ENCODE measurements at regions not wholly inside any gene's neighbourhood (a gene's known extent, or its start where the extent isn't known, plus 50 kb on each side); places are given as distances from the start of the nearest gene placed in this dataset.

GRCh38 chr15:61613138-61613537 lies 384.0 kb upstream of the RORA start:
- Histone ChIP-seq H3K4me2 (ENCODE audit: low read length) (no peak overlapping the region), H3K36me3 (ENCODE audit: control insufficient read depth in 1 of 2, insufficient read depth in 2 of 2, low read length in 2 of 2) (no peaks in the 10 kb centered on the region), H2AFZ (ENCODE audit: insufficient read depth, low read length, poor library complexity) (no peak overlapping the region), H3K9ac (ENCODE audit: low read length) (no peak overlapping the region), H4K91ac (ENCODE audit: low read depth, low read length) (no peak overlapping the region), H3K4me3 (ENCODE audit: low read depth, low read length) (no peak overlapping the region), H2BK5ac (ENCODE audit: low read depth, low read length, poor library complexity) (no peak overlapping the region), H3K27ac (ENCODE audit: low read depth, low read length) (no peak overlapping the region), H3K14ac (ENCODE audit: low read length) (no peak overlapping the region), H2BK12ac (ENCODE audit: low read length) (no peak overlapping the region), H3K79me1 (ENCODE audit: low read length) (no peaks in the 10 kb centered on the region), H3K18ac (ENCODE audit: low read length) (no peak overlapping the region), H4K8ac (ENCODE audit: low read depth, low read length) (no peak overlapping the region), H2BK120ac (ENCODE audit: insufficient read depth, low read length, poor library complexity) (no peak overlapping the region), H3K4ac (ENCODE audit: low read depth, low read length) (no peak overlapping the region), H3K4me1 (ENCODE audit: control insufficient read depth in 1 of 2, insufficient read depth in 2 of 2, low read length in 2 of 2) (no peaks in the 10 kb centered on the region), H3K27me3 (ENCODE audit: insufficient read depth, low read length) (no peaks in the 10 kb centered on the region), H2AK5ac (ENCODE audit: low read length) (no peak overlapping the region), H4K12ac (ENCODE audit: low read depth, low read length) (no peak overlapping the region), H3K9me3 (ENCODE audit: insufficient read depth, low read depth, low read length) (no peaks in the 10 kb centered on the region), H3K79me2 (ENCODE audit: control insufficient read depth, insufficient read depth, low read length, poor library complexity) (no peaks in the 10 kb centered on the region), H3K23ac (ENCODE audit: low read length) (no peak overlapping the region)
- DNase-seq, result no peak

GRCh38 chr15:61612111-61612510 lies 383.0 kb upstream of the RORA start:
- no peak for DNase-seq
- Histone ChIP-seq H4K8ac (ENCODE audit: low read depth, low read length) (no peak overlapping the region), H3K27me3 (ENCODE audit: insufficient read depth, low read length) (no peaks in the 10 kb centered on the region), H3K4me1 (ENCODE audit: control insufficient read depth in 1 of 2, insufficient read depth in 2 of 2, low read length in 2 of 2) (no peaks in the 10 kb centered on the region), H4K91ac (ENCODE audit: low read depth, low read length) (no peak overlapping the region), H3K79me2 (ENCODE audit: control insufficient read depth, insufficient read depth, low read length, poor library complexity) (no peaks in the 10 kb centered on the region), H2AFZ (ENCODE audit: insufficient read depth, low read length, poor library complexity) (no peak overlapping the region), H3K23ac (ENCODE audit: low read length) (no peak overlapping the region), H3K36me3 (ENCODE audit: control insufficient read depth in 1 of 2, insufficient read depth in 2 of 2, low read length in 2 of 2) (no peaks in the 10 kb centered on the region), H3K18ac (ENCODE audit: low read length) (no peak overlapping the region), H2BK5ac (ENCODE audit: low read depth, low read length, poor library complexity) (no peak overlapping the region), H4K12ac (ENCODE audit: low read depth, low read length) (no peak overlapping the region), H3K14ac (ENCODE audit: low read length) (no peak overlapping the region), H3K9ac (ENCODE audit: low read length) (no peak overlapping the region), H2BK12ac (ENCODE audit: low read length) (no peak overlapping the region), H2BK120ac (ENCODE audit: insufficient read depth, low read length, poor library complexity) (no peak overlapping the region), H2AK5ac (ENCODE audit: low read length) (no peak overlapping the region), H3K4me2 (ENCODE audit: low read length) (no peak overlapping the region), H3K4ac (ENCODE audit: low read depth, low read length) (no peak overlapping the region), H3K27ac (ENCODE audit: low read depth, low read length) (no peak overlapping the region), H3K9me3 (ENCODE audit: insufficient read depth, low read depth, low read length) (no peaks in the 10 kb centered on the region), H3K4me3 (ENCODE audit: low read depth, low read length) (no peak overlapping the region), H3K79me1 (ENCODE audit: low read length) (no peaks in the 10 kb centered on the region)

- H2BK120ac ChIP-seq (ENCODE audit: insufficient read depth, low read length, poor library complexity), result no peak overlapping the region
- H3K4me1 ChIP-seq (ENCODE audit: control insufficient read depth in 1 of 2, insufficient read depth in 2 of 2, low read length in 2 of 2), result no peaks in the 10 kb centered on the region
- H3K9ac ChIP-seq (ENCODE audit: low read length), result no peak overlapping the region
- H2BK12ac ChIP-seq (ENCODE audit: low read length), result no peak overlapping the region
- no peak overlapping the region for H3K14ac ChIP-seq (ENCODE audit: low read length)
- DNase-seq, result no peak
- H3K23ac ChIP-seq (ENCODE audit: low read length), result no peak overlapping the region
- H4K8ac ChIP-seq (ENCODE audit: low read depth, low read length), result no peak overlapping the region
- no peak overlapping the region for H4K12ac ChIP-seq (ENCODE audit: low read depth, low read length)
- H4K91ac ChIP-seq (ENCODE audit: low read depth, low read length), result no peak overlapping the region
- H2AFZ ChIP-seq (ENCODE audit: insufficient read depth, low read length, poor library complexity), result no peak overlapping the region
- H3K9me3 ChIP-seq (ENCODE audit: insufficient read depth, low read depth, low read length), result no peaks in the 10 kb centered on the region
- H3K4me2 ChIP-seq (ENCODE audit: low read length), result no peak overlapping the region
- no peak overlapping the region for H2AK5ac ChIP-seq (ENCODE audit: low read length)
- no CpG with 5 or more reads among the region's 6 CpGs for WGBS (ENCODE audit: extremely low coverage, insufficient coverage, insufficient read length)
- H3K4me3 ChIP-seq (ENCODE audit: low read depth, low read length), result no peak overlapping the region
- H3K27me3 ChIP-seq (ENCODE audit: insufficient read depth, low read length), result no peaks in the 10 kb centered on the region
- H3K79me1 ChIP-seq (ENCODE audit: low read length), result no peaks in the 10 kb centered on the region
- no peak overlapping the region for H2BK5ac ChIP-seq (ENCODE audit: low read depth, low read length, poor library complexity)
- no peak overlapping the region for H3K4ac ChIP-seq (ENCODE audit: low read depth, low read length)
- H3K27ac ChIP-seq (ENCODE audit: low read depth, low read length), result no peak overlapping the region
- H3K79me2 ChIP-seq (ENCODE audit: control insufficient read depth, insufficient read depth, low read length, poor library complexity), result no peaks in the 10 kb centered on the region
- no peaks in the 10 kb centered on the region for H3K36me3 ChIP-seq (ENCODE audit: control insufficient read depth in 1 of 2, insufficient read depth in 2 of 2, low read length in 2 of 2)
- H3K18ac ChIP-seq (ENCODE audit: low read length), result no peak overlapping the region
These were observed 376.2 kb upstream of the RORA start for GRCh38 chr15:61605343-61605742.

- H2AFZ ChIP-seq (ENCODE audit: insufficient read depth, low read length, poor library complexity), result no peak overlapping the region
- H3K36me3 ChIP-seq (ENCODE audit: control insufficient read depth in 1 of 2, insufficient read depth in 2 of 2, low read length in 2 of 2), result no peaks in the 10 kb centered on the region
- H3K9ac ChIP-seq (ENCODE audit: low read length), result no peak overlapping the region
- no peak overlapping the region for H2BK5ac ChIP-seq (ENCODE audit: low read depth, low read length, poor library complexity)
- no peak overlapping the region for H2AK5ac ChIP-seq (ENCODE audit: low read length)
- H3K18ac ChIP-seq (ENCODE audit: low read length), result no peak overlapping the region
- H3K4me1 ChIP-seq (ENCODE audit: control insufficient read depth in 1 of 2, insufficient read depth in 2 of 2, low read length in 2 of 2), result no peaks in the 10 kb centered on the region
- no peak overlapping the region for H4K12ac ChIP-seq (ENCODE audit: low read depth, low read length)
- H3K79me1 ChIP-seq (ENCODE audit: low read length), result no peaks in the 10 kb centered on the region
- no peak overlapping the region for H3K4me2 ChIP-seq (ENCODE audit: low read length)
- no peak overlapping the region for H4K91ac ChIP-seq (ENCODE audit: low read depth, low read length)
- no peak overlapping the region for H3K27ac ChIP-seq (ENCODE audit: low read depth, low read length)
- no peak overlapping the region for H3K14ac ChIP-seq (ENCODE audit: low read length)
- H3K4me3 ChIP-seq (ENCODE audit: low read depth, low read length), result no peak overlapping the region
- no peak overlapping the region for H4K8ac ChIP-seq (ENCODE audit: low read depth, low read length)
- H3K79me2 ChIP-seq (ENCODE audit: control insufficient read depth, insufficient read depth, low read length, poor library complexity), result no peaks in the 10 kb centered on the region
- no CpG with 5 or more reads among the region's 11 CpGs for WGBS (ENCODE audit: extremely low coverage, insufficient coverage, insufficient read length)
- no peak overlapping the region for H3K4ac ChIP-seq (ENCODE audit: low read depth, low read length)
- no peaks in the 10 kb centered on the region for H3K9me3 ChIP-seq (ENCODE audit: insufficient read depth, low read depth, low read length)
- H3K23ac ChIP-seq (ENCODE audit: low read length), result no peak overlapping the region
- no peak overlapping the region for H2BK12ac ChIP-seq (ENCODE audit: low read length)
- no peak overlapping the region for H2BK120ac ChIP-seq (ENCODE audit: insufficient read depth, low read length, poor library complexity)
- DNase-seq, result no peak
- H3K27me3 ChIP-seq (ENCODE audit: insufficient read depth, low read length), result no peaks in the 10 kb centered on the region
These were observed 369.6 kb upstream of the RORA start for GRCh38 chr15:61598655-61599054.

GRCh38 chr15:61584410-61584809 lies 355.3 kb upstream of the RORA start:
- no peak overlapping the region for H4K8ac ChIP-seq (ENCODE audit: low read depth, low read length)
- peak in 1 of 2 donors; percentile 7 for DNase-seq
- H3K4me3 ChIP-seq (ENCODE audit: low read depth, low read length), result no peak overlapping the region
- H3K14ac ChIP-seq (ENCODE audit: low read length), result no peak overlapping the region
- H3K23ac ChIP-seq (ENCODE audit: low read length), result no peak overlapping the region
- H4K12ac ChIP-seq (ENCODE audit: low read depth, low read length), result no peak overlapping the region
- H2AK5ac ChIP-seq (ENCODE audit: low read length), result no peak overlapping the region
- no peaks in the 10 kb centered on the region for H3K36me3 ChIP-seq (ENCODE audit: control insufficient read depth in 1 of 2, insufficient read depth in 2 of 2, low read length in 2 of 2)
- no peak overlapping the region for H3K27ac ChIP-seq (ENCODE audit: low read depth, low read length)
- no peaks in the 10 kb centered on the region for H3K4me1 ChIP-seq (ENCODE audit: control insufficient read depth in 1 of 2, insufficient read depth in 2 of 2, low read length in 2 of 2)
- WGBS (ENCODE audit: extremely low coverage, insufficient coverage, insufficient read length), result no CpG with 5 or more reads among the region's 5 CpGs
- H3K79me2 ChIP-seq (ENCODE audit: control insufficient read depth, insufficient read depth, low read length, poor library complexity), result no peaks in the 10 kb centered on the region
- H2BK5ac ChIP-seq (ENCODE audit: low read depth, low read length, poor library complexity), result no peak overlapping the region
- no peak overlapping the region for H2BK120ac ChIP-seq (ENCODE audit: insufficient read depth, low read length, poor library complexity)
- no peak overlapping the region for H3K4me2 ChIP-seq (ENCODE audit: low read length)
- no peaks in the 10 kb centered on the region for H3K79me1 ChIP-seq (ENCODE audit: low read length)
- H3K18ac ChIP-seq (ENCODE audit: low read length), result no peak overlapping the region
- no peak overlapping the region for H2AFZ ChIP-seq (ENCODE audit: insufficient read depth, low read length, poor library complexity)
- H3K27me3 ChIP-seq (ENCODE audit: insufficient read depth, low read length), result no peaks in the 10 kb centered on the region
- H3K9ac ChIP-seq (ENCODE audit: low read length), result no peak overlapping the region
- H3K4ac ChIP-seq (ENCODE audit: low read depth, low read length), result no peak overlapping the region
- no peak overlapping the region for H4K91ac ChIP-seq (ENCODE audit: low read depth, low read length)
- no peak overlapping the region for H2BK12ac ChIP-seq (ENCODE audit: low read length)
- no peaks in the 10 kb centered on the region for H3K9me3 ChIP-seq (ENCODE audit: insufficient read depth, low read depth, low read length)

All from trophoblast cell (in vitro differentiated cells and primary cell).